ENCODE measurements at regions not wholly inside any gene's neighbourhood (a gene's known extent, or its start where the extent isn't known, plus 50 kb on each side); places are given as distances from the start of the nearest gene placed in this dataset.

DNA sequence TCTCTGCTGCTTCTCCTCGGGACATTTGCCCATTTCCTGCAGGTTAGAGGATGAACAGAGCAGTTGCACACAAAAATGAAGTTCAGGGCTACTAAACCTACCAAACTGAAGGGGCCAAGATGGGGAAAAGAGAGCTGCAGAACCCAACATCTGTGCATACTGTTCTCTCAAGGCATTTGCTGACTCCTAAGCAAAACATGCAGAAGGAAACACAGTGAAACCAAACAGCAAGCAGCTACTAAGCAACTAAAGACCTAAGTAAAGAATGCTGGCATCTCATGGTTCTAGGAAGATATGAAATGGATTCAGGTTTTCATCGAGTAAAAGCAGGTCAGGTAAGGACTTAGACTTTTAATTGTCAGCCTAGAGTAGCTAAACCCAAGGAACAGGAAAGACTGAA lies 111.9 kb upstream of the SYT4 start:
- Histone ChIP-seq H3K27ac (replicated peaks) (no peak overlapping the region), H3K27me3 (ENCODE audit: insufficient read depth, poor library complexity, severe bottlenecking) (no peaks in the 10 kb centered on the region), H3K4me3 (replicated peaks; ENCODE audit: insufficient read depth, low read length) (no peak overlapping the region)
- DNase-seq (ENCODE audit: low read depth in 1 of 2, low spot score in 1 of 2), result no peak
- TF ChIP-seq, protein P1, sequence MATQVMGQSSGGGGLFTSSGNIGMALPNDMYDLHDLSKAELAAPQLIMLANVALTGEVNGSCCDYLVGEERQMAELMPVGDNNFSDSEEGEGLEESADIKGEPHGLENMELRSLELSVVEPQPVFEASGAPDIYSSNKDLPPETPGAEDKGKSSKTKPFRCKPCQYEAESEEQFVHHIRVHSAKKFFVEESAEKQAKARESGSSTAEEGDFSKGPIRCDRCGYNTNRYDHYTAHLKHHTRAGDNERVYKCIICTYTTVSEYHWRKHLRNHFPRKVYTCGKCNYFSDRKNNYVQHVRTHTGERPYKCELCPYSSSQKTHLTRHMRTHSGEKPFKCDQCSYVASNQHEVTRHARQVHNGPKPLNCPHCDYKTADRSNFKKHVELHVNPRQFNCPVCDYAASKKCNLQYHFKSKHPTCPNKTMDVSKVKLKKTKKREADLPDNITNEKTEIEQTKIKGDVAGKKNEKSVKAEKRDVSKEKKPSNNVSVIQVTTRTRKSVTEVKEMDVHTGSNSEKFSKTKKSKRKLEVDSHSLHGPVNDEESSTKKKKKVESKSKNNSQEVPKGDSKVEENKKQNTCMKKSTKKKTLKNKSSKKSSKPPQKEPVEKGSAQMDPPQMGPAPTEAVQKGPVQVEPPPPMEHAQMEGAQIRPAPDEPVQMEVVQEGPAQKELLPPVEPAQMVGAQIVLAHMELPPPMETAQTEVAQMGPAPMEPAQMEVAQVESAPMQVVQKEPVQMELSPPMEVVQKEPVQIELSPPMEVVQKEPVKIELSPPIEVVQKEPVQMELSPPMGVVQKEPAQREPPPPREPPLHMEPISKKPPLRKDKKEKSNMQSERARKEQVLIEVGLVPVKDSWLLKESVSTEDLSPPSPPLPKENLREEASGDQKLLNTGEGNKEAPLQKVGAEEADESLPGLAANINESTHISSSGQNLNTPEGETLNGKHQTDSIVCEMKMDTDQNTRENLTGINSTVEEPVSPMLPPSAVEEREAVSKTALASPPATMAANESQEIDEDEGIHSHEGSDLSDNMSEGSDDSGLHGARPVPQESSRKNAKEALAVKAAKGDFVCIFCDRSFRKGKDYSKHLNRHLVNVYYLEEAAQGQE (IDR thresholded peaks at IDR 0.05; ENCODE audit: insufficient replicate concordance, low read depth), result no peak
- TF ChIP-seq GABPA (IDR thresholded peaks at IDR 0.05; ENCODE audit: low read depth) (no peak), POLR2AphosphoS5 (IDR thresholded peaks at IDR 0.05; ENCODE audit: low read depth) (no peak), SPI1 (IDR thresholded peaks at IDR 0.05; ENCODE audit: borderline replicate concordance, low read depth) (no peak)
- TF ChIP-seq, protein P2, sequence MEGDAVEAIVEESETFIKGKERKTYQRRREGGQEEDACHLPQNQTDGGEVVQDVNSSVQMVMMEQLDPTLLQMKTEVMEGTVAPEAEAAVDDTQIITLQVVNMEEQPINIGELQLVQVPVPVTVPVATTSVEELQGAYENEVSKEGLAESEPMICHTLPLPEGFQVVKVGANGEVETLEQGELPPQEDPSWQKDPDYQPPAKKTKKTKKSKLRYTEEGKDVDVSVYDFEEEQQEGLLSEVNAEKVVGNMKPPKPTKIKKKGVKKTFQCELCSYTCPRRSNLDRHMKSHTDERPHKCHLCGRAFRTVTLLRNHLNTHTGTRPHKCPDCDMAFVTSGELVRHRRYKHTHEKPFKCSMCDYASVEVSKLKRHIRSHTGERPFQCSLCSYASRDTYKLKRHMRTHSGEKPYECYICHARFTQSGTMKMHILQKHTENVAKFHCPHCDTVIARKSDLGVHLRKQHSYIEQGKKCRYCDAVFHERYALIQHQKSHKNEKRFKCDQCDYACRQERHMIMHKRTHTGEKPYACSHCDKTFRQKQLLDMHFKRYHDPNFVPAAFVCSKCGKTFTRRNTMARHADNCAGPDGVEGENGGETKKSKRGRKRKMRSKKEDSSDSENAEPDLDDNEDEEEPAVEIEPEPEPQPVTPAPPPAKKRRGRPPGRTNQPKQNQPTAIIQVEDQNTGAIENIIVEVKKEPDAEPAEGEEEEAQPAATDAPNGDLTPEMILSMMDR (IDR thresholded peaks at IDR 0.05; ENCODE audit: insufficient read depth, low read length), result no peak

DNA sequence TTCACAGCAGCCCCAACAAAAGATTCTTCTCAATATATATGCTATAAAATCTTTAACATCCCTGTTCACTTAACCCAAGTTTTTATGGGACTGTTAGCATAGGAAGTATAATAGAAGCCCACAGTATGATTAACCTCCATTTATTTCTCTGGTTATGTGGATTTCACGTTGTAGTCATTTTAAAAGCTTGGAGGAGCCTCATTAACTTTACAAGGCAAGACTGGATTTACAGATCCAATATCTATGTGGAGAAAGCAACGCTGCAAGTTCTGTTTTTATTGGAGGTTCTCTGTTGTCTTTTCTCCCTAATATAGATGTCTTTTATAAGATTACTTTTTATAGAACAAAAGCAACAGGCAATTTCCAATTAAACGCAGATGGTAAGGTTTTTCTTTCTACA lies 114.9 kb upstream of the SYT4 start:
- H3K4me3 ChIP-seq (replicated peaks; ENCODE audit: insufficient read depth, low read length), result no peak overlapping the region
- TF ChIP-seq, protein P1 (IDR thresholded peaks at IDR 0.05; ENCODE audit: insufficient replicate concordance, low read depth), result no peak
- TF ChIP-seq SPI1 (IDR thresholded peaks at IDR 0.05; ENCODE audit: borderline replicate concordance, low read depth) (no peak), GABPA (IDR thresholded peaks at IDR 0.05; ENCODE audit: low read depth) (no peak), POLR2AphosphoS5 (IDR thresholded peaks at IDR 0.05; ENCODE audit: low read depth) (no peak)
- TF ChIP-seq, protein P2 (IDR thresholded peaks at IDR 0.05; ENCODE audit: insufficient read depth, low read length), result no peak
- H3K27ac ChIP-seq (replicated peaks), result no peak overlapping the region
- H3K27me3 ChIP-seq (ENCODE audit: insufficient read depth, poor library complexity, severe bottlenecking), result no peaks in the 10 kb centered on the region
- DNase-seq (ENCODE audit: low read depth in 1 of 2, low spot score in 1 of 2), result no peak

DNA sequence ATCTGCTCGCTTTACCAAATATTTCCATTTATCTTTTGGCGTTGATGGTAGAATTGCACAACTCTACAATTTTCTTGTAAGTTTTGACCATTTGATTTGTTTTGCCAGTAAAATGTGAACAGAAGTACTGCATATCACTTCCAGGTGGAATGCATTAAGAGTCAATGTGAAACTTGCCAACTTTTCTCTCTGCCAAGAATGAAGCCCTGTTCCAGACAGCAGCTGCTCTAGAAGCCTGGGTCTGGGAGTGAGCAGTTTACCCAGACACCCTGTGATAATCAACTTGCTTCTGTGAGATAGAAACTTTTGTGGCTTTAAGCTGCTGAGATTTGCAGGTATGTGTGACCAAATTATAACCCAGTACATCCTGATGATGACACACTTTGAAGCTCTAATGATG lies 115.9 kb upstream of the SYT4 start:
- no peak overlapping the region for H3K4me3 ChIP-seq (replicated peaks; ENCODE audit: insufficient read depth, low read length)
- H3K27ac ChIP-seq (replicated peaks), result no peak overlapping the region
- DNase-seq (ENCODE audit: low read depth in 1 of 2, low spot score in 1 of 2), result no peak
- no peaks in the 10 kb centered on the region for H3K27me3 ChIP-seq (ENCODE audit: insufficient read depth, poor library complexity, severe bottlenecking)
- TF ChIP-seq, protein P1 (IDR thresholded peaks at IDR 0.05; ENCODE audit: insufficient replicate concordance, low read depth), result no peak
- TF ChIP-seq POLR2AphosphoS5 (IDR thresholded peaks at IDR 0.05; ENCODE audit: low read depth) (no peak), SPI1 (IDR thresholded peaks at IDR 0.05; ENCODE audit: borderline replicate concordance, low read depth) (no peak)

Data from HL-60 (cell line).